ENCODE measurements at regions not wholly inside any gene's neighbourhood (a gene's known extent, or its start where the extent isn't known, plus 50 kb on each side); places are given as distances from the start of the nearest gene placed in this dataset.

- no peak for DNase-seq (ENCODE audit: low read depth)
Measured at GRCh38 chr10:91335147-91335546, 75.0 kb upstream of the HECTD2 start.

- no peak for DNase-seq (ENCODE audit: low read depth)
Measured at GRCh38 chr10:91339729-91340128, 70.4 kb upstream of the HECTD2 start.

- DNase-seq (ENCODE audit: low read depth) = peak; percentile 17
Measured at GRCh38 chr10:91340613-91341362, 69.4 kb upstream of the HECTD2 start.

- no peak for DNase-seq (ENCODE audit: low read depth)
Measured at GRCh38 chr10:91341686-91342085, 68.5 kb upstream of the HECTD2 start.

- DNase-seq (ENCODE audit: low read depth) = no peak
Measured at GRCh38 chr10:91343010-91343409, 67.1 kb upstream of the HECTD2 start.

GRCh38 chr10:91344117-91344856 lies 65.9 kb upstream of the HECTD2 start:
- DNase-seq (ENCODE audit: low read depth) = no peak

GRCh38 chr10:91345716-91346115 lies 64.4 kb upstream of the HECTD2 start:
- DNase-seq (ENCODE audit: low read depth) = no peak

- DNase-seq (ENCODE audit: low read depth) = no peak
Measured at GRCh38 chr10:91347529-91347928, 62.6 kb upstream of the HECTD2 start.

GRCh38 chr10:91349381-91349780 lies 60.8 kb upstream of the HECTD2 start:
- no peak for DNase-seq (ENCODE audit: low read depth)

- no peak for DNase-seq (ENCODE audit: low read depth)
Measured at GRCh38 chr10:91350651-91351081, 59.5 kb upstream of the HECTD2 start.

GRCh38 chr10:91352760-91353159 lies 57.4 kb upstream of the HECTD2 start:
- DNase-seq (ENCODE audit: low read depth) = no peak

- DNase-seq (ENCODE audit: low read depth) = no peak
Measured at GRCh38 chr10:91354166-91355075, 55.7 kb upstream of the HECTD2 start.

GRCh38 chr10:91355998-91356397 lies 54.1 kb upstream of the HECTD2 start:
- DNase-seq (ENCODE audit: low read depth) = no peak

- no peak for DNase-seq (ENCODE audit: low read depth)
Measured at GRCh38 chr10:91357497-91357896, 52.6 kb upstream of the HECTD2 start.
